Cardiac septum (tissue), 1 donor: ENCODE measurements at regions not wholly inside any gene's neighbourhood (a gene's known extent, or its start where the extent isn't known, plus 50 kb on each side); places are given as distances from the start of the nearest gene placed in this dataset.
"Not testable (repeated sequence)": the region's sequence is repeated elsewhere in the genome, so short reads cannot be mapped to it uniquely, and the experiment has no call there.

ENCODE experiments used
- DNase-seq: peaks from one replicate; pipeline ENCODE4 v3.0.0-alpha.2; 2020; ENCODE audit warnings: low spot score
- intact Hi-C: fragments of 100-400 bp; cut with DNase I; formaldehyde crosslinking; loops from one replicate; pipeline ENCODE4 v1.14.0; 2022
- donor health status: DM: no; HTN: no; CAD: no.

DNA sequence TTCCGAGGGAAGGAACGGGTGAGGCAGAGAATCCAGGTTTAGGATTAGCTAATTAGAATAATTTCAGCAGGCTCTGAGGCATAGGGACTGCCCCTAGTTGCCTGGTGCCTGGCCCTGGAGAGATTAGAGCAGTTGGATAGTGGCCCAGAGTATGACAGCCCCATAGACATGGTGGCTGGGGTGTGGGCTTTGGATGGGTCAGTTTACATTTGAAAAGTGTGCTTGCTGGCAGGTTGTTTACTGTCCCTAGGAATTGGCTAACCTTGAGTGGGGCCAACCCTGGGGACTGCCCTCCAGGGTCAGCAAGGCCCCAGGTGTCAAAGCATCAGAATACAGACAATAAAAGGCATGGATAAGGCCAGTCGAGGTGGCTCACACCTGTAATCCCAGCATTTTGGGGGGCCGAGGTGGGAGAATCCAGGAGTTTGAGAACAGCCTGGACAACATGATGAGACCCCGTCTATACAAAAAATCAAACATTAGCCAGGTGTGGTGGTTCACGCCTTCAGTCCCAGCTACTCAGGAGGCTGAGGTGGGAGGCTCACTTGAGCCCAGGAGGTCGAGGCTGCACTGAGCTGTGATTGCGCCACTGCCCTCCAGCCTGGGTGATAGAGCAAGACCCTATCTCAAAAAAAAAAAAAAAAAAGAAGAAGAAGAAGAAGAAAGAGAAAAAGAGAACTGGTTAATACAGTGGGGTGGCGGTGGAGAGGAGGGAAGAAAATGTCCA, 182.3 kb upstream of the PWP1 start:
- intact Hi-C loops, result no loop called here
- no peak for DNase-seq

DNA sequence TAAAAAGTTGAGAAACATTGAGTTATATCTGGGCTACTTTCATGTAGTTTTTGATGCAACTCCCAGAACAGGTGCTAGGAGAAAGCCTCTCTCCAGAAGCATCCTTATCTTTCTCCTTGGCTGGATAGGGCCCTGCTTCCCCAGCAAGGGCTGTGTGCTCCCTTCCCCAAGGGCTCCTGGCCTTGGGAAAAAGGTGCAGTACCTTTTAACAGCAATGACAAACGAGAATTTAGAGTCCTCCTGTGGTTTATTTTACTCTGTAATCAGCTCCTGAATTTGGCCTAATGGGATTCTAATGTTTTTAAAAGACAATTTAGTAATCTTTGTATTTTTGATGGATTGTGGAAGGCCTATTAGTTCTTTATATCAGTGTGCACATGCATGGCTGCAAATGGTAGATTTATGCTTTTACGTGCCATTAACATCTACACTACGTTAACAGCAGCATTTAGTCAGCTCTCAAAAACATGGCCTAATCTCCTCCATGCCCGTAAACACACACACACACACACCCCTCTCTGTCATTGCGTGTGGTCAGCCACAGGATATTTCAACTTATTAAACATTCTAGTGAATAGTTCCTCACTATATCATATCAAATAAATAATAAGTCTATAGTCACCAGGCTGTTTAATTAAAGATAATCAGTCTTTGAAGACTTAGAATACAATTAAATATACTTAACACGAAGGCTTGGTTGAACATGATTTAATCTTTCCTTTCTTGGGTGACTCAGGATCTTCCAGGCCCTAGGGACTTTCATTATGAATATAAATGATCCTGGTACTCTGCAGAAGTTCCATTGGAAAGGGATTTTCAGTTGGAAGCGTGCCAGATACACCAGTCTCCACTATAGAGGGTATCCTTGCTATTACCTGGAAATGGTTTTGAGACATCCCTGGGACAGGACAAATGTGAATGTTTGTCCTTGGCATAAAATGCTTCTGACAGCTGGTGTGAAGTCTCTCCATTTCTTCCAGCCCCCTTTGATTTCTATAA, 181.4 kb upstream of the PWP1 start:
- intact Hi-C loops, result no loop called here
- no peak for DNase-seq

GRCh38 chr12:107509421-107509820, 176.2 kb upstream of the PWP1 start:
- intact Hi-C loops, result no loop called here
- DNase-seq, result no peak

GRCh38 chr12:107510211-107510610, 175.4 kb upstream of the PWP1 start:
- DNase-seq, result no peak
- intact Hi-C loops, result no loop called here

DNA sequence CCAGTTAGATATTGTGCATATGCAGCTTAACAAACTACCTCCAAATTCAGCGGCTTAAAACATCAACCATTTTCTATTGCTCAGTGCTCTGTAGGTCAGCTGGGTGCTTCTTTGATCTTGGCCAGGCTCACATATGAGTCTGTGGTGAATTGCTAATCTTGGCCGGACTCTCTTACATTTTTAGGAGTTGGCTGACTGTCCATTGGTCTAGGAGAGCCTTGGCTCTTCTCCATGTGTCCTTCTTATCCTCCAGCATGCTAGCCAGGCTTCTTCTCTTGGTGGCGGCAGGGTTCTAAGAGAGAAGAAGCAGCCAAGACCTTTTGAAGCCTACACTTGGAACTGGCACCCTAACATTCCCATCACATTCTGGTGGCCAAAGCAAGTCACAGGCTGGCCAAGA, 174.3 kb upstream of the PWP1 start:
- intact Hi-C loops, result no loop called here
- no peak for DNase-seq

- intact Hi-C loops, result no loop called here
- DNase-seq, result no peak
These were observed 173.2 kb upstream of the PWP1 start for GRCh38 chr12:107512391-107512790.

DNA sequence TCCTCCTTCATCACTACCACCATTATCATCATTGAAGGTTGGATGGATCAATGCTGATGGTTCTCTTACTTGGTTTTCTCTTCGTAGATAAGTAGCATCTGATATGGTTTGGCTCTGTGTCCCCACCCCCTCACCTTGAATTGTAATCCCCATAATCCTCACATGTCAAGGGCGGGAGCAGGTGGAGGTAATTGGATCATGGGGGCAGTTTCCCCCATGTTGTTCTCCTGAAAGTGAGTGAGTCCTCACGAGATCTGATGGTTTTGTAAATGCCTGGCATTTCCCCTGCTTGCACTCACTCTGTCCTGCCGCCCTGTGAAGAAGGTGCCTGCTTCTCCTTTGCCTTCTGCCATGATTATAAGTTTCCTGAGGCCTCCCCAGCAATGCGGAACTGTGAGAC, 172.4 kb upstream of the PWP1 start:
- no peak for DNase-seq
- intact Hi-C loops, result no loop called here

DNA sequence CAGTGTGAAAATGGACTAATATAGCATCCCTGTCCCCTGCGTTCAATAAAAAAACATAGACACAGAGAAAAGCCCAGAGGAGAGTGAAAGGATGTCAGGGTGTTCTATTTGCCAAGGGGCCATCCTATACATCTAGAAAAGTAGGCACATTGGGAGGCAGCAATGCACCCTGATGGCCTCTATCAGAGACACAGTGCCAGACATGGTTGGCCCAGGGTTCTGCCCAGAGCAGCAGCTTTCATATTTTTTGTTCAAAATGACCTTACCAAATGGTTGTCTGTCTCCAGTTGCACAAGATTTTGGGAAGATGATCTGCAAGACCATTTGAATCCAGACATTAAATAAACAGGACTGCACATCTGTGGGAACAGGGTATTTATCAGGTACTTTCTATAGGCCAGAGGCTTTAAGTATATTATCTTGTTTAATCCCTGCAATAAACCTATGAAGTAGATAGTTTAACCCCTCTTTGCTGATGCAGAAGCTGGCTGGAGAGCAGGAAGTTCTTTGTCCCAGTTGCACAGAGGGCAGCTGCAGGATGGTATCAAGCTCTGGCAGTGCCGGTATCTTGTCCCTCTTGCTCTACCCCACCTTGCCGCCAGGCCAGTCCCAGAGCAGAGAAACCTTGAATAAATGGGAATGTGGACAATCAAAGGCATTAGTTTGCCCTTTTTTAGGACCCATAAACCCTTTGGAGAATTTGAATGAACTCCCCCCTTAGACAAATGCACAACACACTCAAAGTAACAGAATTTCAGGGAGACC, 171.8 kb upstream of the PWP1 start:
- intact Hi-C loops, result no loop called here
- DNase-seq, result no peak

DNA sequence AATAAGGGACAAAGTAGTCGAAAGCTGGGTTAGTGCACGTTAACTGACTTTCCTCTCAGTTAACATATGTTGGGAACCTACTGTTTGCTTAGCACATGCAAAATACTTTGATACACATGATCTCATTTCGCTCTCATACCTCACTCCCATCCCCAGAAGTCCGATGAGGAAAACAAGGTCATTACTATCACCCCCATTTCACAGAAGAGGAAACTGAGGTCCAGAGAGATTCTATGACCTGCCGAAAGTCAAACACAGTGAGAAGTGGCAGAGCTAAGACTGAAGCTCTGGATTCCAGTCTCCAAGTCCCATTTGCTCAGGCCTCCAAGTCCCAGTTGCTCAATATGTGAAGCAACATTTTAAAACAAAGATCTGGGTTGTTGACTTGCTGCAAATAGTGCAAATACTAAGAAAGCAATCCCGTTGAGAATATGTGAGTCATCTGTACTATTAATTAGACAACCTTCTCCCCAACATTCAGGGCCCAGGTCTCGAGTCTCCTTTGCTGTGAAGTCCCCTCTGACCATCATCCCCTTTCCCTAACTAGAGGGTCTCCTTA, 170.6 kb upstream of the PWP1 start:
- intact Hi-C loops, result no loop called here
- DNase-seq, result no peak

- intact Hi-C loops, result no loop called here
- DNase-seq, result no peak
These were observed 170.1 kb upstream of the PWP1 start for GRCh38 chr12:107515446-107515958.

DNA sequence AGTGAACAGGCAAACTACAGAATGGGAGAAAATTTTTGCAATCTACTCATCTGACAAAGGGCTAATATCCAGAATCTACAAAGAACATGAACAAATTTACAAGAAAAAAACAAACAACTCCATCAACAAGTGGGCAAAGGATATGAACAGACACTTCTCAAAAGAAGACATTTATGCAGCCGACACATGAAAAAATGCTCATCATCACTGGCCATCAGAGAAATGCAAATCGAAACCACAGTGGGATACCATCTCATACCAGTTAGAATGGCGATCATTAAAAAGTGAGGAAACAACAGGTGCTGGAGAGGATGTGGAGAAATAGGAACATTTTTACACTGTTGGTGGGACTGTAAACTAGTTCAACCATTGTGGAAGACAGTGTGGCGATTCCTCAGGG, 167.8 kb upstream of the PWP1 start:
- DNase-seq, intact Hi-C loops: not testable (repeated sequence)

DNA sequence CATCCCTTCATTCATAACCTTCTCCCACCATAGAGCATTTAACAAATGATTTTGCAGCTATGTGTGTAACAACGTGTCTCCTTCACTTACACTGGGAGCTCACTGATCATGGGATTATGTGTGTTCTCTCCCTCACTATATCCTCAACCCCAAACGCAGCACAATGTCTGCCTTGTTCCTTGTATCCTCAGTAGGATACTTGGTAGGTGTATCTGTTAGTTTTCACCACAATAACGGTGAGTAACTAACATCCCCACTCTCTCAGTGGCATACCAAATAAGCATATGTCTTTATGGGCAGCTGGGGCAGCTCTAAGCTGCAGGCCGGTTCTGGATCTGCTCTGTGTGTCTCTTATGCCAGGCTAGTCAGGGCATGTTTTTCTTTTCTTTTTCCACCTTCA, 166.7 kb upstream of the PWP1 start:
- DNase-seq, result no peak
- intact Hi-C loops, result no loop called here

- DNase-seq, result no peak
- intact Hi-C loops, result no loop called here
These were observed 165.4 kb upstream of the PWP1 start for GRCh38 chr12:107519906-107520859.

DNA sequence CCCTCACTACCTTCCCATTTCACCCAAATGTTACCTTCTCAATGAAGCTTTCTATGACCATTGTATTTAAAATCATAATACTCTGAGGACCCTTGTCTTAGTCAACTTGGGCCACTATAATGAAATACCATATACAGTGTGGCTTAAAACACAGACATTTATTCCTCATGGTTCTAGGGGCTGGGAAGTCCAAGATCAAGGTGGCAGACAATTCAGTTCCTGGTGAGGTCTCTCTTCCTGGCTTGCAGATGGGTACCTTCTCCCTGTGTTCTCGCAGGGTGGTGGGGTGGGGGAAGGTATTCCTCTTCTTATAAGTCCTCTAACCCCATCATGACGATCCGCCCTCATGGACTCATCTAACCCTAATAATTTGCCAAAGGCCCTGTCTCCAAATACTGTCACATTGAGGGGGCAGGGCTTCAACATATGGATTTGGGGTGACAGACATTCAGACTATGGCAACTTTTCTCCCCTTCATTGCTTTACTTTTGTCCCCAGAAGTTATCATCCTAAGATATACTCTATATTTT, 163.7 kb upstream of the PWP1 start:
- intact Hi-C loops, result no loop called here
- no peak for DNase-seq

DNA sequence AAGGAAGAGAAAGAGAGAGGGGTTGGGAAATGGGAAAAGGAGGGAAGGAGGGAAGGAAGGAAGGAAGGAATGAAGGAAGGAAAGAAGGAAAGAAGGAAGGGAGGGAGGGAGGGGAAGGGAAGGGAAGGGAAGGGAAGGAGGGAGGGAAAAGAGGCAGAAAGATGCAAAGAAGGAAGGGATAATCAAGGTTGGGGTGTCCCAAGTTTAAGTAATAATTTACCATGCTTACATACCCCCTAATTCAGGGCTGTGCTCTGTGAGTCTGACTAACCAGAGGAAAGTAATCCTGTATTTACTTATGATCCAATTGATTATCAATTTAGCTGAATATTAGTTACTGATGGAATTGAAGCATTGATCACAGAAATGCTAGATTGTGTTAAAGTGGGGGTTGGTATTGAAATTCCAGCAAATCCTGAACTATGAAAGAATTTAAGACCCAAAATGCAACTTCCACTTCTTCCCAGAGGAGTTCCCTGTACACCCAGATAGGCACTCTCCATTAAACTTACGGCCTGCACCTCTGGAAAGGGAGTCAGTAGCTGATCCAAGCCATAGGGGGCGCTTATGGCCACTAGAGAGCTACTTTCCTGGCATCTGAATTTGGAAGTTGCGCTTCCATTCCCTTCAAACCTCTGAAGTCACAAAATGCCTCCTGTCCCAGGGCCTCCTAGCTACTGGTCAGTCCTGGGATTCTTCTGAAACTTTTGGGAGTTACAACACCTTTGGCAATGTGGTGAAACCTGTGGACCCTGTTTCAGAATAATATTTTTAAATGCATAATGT, 162.7 kb upstream of the PWP1 start:
- DNase-seq, result no peak
- intact Hi-C loops, result no loop called here

DNA sequence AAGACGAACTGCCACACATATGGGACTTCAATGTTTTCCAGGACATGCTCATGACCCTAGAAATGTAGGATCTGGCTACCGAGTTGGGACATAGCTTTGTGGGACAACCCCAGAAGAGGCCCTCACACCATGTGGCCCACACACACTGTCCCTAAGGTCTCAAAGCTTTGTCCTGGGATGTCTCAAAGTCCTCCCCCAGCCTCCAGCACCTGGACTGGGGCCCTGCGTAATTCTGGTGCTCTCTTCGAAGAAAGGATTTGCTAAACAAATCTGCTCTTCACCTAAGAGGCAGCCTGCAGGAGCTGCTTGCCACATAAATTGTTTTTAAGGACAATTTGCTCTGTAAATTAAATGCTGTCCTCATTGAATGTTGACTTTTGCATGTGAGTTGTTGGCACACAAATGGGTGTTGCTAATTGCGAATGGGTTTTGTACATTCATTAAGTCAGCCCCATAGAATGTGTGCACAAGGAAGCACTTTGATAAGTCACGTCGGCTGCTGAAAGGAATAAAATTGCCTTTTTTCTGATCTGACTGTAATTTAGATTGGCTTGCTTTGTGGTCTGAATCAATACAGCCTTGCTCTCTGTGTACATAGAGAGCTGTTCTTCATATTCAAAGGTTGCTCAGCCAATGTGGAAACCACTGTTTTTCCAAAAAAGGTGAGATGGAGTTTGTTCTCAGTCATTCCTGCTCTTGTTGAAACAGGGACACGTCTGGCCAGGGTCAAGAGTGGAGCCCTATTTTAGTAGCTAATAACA, 161.6 kb upstream of the PWP1 start:
- DNase-seq, result no peak
- intact Hi-C loops, result no loop called here
